ENCODE measurements at regions not wholly inside any gene's neighbourhood (a gene's known extent, or its start where the extent isn't known, plus 50 kb on each side); places are given as distances from the start of the nearest gene placed in this dataset.

DNA sequence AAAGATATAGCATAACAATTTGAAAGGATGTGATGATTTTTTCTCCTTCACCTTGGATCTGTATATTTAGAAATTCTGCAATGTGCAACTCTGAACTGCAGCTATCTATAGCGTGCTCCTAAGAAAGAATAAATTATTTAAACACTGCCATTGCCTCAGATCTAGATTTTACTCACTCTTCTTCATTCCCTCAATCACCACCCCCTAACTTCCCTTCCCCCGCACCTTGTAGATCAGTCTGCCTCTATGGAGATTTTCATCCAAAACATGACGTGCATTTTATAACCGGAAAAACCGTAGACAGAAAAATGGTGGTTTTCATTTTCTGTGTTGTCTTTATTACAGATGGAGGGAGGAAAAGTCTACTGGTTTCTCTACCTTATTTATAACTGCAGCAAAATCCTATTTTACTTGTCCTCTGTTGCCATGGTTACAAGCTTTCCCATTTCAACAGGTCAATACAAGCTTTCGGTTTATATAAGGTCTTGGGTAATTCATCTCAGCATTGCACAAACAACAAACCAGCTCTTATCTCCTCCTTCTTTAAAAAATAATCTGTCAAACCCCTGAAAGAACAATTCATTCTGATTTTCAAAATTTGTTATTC, 480.0 kb downstream of the TAF11L14 start:
- H3K4me3 ChIP-seq (ENCODE audit: low read length), result no peak overlapping the region
- no peak for DNase-seq (ENCODE audit: low read depth)
- TF ChIP-seq, protein P1, sequence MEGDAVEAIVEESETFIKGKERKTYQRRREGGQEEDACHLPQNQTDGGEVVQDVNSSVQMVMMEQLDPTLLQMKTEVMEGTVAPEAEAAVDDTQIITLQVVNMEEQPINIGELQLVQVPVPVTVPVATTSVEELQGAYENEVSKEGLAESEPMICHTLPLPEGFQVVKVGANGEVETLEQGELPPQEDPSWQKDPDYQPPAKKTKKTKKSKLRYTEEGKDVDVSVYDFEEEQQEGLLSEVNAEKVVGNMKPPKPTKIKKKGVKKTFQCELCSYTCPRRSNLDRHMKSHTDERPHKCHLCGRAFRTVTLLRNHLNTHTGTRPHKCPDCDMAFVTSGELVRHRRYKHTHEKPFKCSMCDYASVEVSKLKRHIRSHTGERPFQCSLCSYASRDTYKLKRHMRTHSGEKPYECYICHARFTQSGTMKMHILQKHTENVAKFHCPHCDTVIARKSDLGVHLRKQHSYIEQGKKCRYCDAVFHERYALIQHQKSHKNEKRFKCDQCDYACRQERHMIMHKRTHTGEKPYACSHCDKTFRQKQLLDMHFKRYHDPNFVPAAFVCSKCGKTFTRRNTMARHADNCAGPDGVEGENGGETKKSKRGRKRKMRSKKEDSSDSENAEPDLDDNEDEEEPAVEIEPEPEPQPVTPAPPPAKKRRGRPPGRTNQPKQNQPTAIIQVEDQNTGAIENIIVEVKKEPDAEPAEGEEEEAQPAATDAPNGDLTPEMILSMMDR (conservative IDR thresholded peaks at IDR 0.05; ENCODE audit: low read length), result no peak

DNA sequence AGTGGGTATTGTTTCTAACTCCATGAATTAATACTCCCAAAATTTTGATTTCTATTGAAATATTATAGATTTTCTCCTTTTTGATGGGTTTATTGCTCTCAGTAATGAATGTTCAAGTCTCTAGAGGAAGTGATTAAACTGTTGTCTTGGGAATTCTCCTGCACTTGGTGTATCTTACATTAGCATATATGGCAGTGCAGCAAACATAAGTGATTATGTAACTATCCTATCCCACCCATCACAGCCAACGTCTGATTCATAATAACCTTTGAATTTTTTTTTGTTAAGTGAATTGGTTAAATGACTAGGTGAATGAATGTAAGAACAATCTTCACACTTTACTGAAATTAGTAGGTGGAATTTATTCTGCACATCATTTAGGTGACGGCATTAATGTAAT, 483.7 kb downstream of the TAF11L14 start:
- no peak overlapping the region for H3K4me3 ChIP-seq (ENCODE audit: low read length)
- no peak for DNase-seq (ENCODE audit: low read depth)
- TF ChIP-seq, protein P1 (conservative IDR thresholded peaks at IDR 0.05; ENCODE audit: low read length), result no peak

DNA sequence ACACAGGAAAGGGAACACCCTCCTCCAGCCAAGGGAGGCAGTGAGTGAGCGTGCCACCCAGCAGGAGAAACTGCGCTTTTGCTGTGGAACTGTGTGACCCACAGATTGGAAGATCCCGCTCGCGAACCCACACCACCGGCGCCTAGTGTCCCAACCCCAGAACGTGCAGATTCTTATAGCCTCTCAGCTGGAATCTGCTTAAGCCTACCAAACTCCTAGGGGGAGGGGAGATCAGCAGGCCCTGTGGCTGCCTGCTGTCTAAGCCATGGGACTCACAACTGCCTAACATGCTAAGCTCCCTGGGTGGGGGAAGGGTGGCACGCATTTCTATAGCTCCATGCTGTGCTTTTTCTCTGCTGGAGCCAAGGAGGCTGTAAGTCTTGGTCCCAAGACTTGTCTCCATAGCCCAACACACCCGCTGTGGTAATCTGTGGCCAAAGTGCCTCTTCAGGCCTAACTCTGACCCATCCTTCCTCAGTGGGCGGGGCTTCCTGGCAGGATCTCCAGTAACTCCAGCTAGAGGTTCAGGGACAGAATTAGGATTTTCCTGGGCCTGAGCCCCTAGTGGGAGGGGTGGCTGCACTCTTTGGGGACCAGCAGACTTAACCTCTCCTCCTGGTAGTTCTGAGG, 485.0 kb downstream of the TAF11L14 start:
- no peak overlapping the region for H3K4me3 ChIP-seq (ENCODE audit: low read length)
- TF ChIP-seq, protein P1 (conservative IDR thresholded peaks at IDR 0.05; ENCODE audit: low read length), result no peak
- no peak for DNase-seq (ENCODE audit: low read depth)

DNA sequence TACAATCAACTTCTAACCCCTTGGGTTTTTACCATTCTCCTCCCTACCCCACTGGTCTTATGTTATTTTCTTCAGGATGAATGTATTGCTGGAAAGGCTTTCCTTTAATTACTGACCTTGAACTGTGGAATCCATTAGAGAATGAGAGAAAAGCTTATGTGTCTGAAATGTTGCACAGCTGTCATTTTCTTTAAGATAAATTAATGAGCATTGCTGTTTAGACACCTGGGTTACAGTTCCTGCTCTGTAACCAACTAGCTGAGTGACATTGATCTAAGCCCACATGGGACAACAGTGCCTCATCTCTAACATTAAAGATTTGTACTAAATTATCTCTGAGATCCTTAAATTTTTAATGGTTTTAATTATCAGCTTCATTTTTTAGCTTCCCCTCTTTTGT, 507.0 kb downstream of the TAF11L14 start:
- no peak overlapping the region for H3K4me3 ChIP-seq (ENCODE audit: low read length)
- TF ChIP-seq, protein P1 (conservative IDR thresholded peaks at IDR 0.05; ENCODE audit: low read length), result no peak
- no peak for DNase-seq (ENCODE audit: low read depth)

DNA sequence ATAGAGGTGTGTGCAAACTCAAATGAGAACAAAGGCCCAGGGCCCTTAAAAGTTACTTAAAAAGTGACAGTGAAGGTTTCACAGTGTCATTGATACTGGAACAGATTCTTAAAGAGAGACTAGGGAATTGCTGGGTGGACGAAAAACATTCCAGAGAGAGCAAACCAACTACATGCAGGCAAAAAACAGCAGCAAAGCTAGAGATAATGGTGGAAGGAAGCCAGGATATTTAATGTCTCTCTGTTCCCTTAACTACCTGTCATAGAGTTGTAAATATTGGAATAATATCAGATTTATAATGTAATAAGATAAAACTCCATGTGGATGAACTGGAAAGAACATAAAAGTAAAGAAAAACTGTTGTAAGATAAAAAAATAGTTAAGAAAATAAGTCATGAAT, 508.6 kb downstream of the TAF11L14 start:
- no peak for DNase-seq (ENCODE audit: low read depth)
- TF ChIP-seq, protein P1 (conservative IDR thresholded peaks at IDR 0.05; ENCODE audit: low read length), result no peak
- H3K4me3 ChIP-seq (ENCODE audit: low read length), result no peak overlapping the region

DNA sequence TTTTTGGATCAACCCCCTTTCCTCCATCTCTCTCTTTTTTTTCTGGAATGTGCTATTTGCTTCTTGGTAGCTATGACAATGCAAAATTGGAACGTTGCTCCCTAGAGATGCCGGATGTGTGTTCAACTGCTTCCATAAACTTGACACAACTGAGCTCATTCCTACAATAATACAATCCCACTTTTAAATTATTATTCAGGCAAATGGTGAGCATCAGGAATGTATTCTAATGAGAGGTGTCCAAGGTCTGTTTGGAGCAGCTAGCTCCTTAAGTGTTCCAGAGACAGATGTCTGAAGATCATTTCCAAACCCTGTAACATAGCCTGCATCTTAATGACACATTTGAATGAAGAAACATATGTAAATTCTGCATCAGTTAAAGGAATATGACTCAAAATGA, 518.4 kb downstream of the TAF11L14 start:
- TF ChIP-seq, protein P1 (conservative IDR thresholded peaks at IDR 0.05; ENCODE audit: low read length), result no peak
- no peak for DNase-seq (ENCODE audit: low read depth)
- H3K4me3 ChIP-seq (ENCODE audit: low read length), result no peak overlapping the region

DNA sequence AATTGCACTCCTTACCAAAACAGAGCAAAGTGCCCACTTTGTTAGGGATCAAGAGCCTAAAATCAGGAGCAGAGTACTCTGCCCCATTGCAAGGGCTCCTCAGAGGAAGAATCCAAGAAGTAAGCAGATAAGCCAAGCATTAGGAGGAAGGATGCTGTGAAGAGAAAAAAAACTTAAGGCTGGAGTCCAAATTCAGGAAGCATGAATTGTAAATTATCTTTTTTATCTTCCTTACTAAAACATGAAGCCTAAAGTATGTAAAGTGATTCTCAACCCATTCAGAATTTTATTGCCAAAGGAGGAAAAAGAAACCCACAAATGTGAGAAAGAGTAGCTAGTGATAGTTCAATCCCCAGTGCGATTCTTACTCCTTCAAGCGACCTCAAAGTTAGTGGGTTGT, 523.9 kb downstream of the TAF11L14 start:
- H3K4me3 ChIP-seq (ENCODE audit: low read length), result no peak overlapping the region
- TF ChIP-seq, protein P1 (conservative IDR thresholded peaks at IDR 0.05; ENCODE audit: low read length), result no peak
- DNase-seq (ENCODE audit: low read depth), result no peak

Measured in AG10803 (cell line).